Activated CD8-positive, alpha-beta T cell treated with anti-CD3 and anti-CD28 coated beads for 36 hours (primary cell): ENCODE measurements at regions not wholly inside any gene's neighbourhood (a gene's known extent, or its start where the extent isn't known, plus 50 kb on each side); places are given as distances from the start of the nearest gene placed in this dataset.

ENCODE experiments used
- ATAC-seq: fragments of 200-7000 bp; cut with Tn5 transposase; one replicate; pipeline ENCODE4 v1.10.0; 2021; ENCODE audit warnings: mild to moderate bottlenecking, moderate library complexity
- CTCF ChIA-PET: fragments of 350-600 bp; sonication (Branson Sonifier 250); formaldehyde crosslinking; loops from one replicate; lab custom pipeline; 2021; ENCODE audit warnings: antibody characterized with exemption; lab: Charles Lee
- POLR2A ChIA-PET: fragments of 350-600 bp; sonication (Branson Sonifier 250); formaldehyde crosslinking; loops from one replicate; lab custom pipeline; 2021; ENCODE audit warnings: antibody characterized with exemption; lab: Charles Lee
- DNase-seq: peaks from one replicate; pipeline ENCODE4 v3.0.0-alpha.2; 2020
- H3K27ac Mint-ChIP-seq: one replicate; pipeline ENCODE4 v1.8.0; 2021; ENCODE audit warnings: mild to moderate bottlenecking, mixed read lengths
- H3K27me3 Mint-ChIP-seq: one replicate; pipeline ENCODE4 v1.8.0; 2021; ENCODE audit warnings: mixed read lengths
- H3K36me3 Mint-ChIP-seq: one replicate; pipeline ENCODE4 v1.8.0; 2021; ENCODE audit warnings: low read depth, mixed read lengths
- H3K4me1 Mint-ChIP-seq: one replicate; pipeline ENCODE4 v1.8.0; 2021; ENCODE audit warnings: low read depth, mixed read lengths
- H3K4me3 Mint-ChIP-seq: one replicate; pipeline ENCODE4 v1.8.0; 2021; ENCODE audit warnings: mild to moderate bottlenecking, moderate library complexity, mixed read lengths
- H3K9me3 Mint-ChIP-seq: one replicate; pipeline ENCODE4 v1.8.0; 2021; ENCODE audit warnings: mixed read lengths
- intact Hi-C: fragments of 100-400 bp; cut with micrococcal nuclease; formaldehyde crosslinking; loops from one replicate; pipeline ENCODE4 v1.10.0; 2022
- TF ChIP-seq, protein P1 (sequence below): fragments of 200-600 bp; IDR thresholded peaks from one replicate; pipeline ENCODE4 v1.8.0; 2022; ENCODE audit warnings: antibody characterized with exemption, mild to moderate bottlenecking

DNA sequence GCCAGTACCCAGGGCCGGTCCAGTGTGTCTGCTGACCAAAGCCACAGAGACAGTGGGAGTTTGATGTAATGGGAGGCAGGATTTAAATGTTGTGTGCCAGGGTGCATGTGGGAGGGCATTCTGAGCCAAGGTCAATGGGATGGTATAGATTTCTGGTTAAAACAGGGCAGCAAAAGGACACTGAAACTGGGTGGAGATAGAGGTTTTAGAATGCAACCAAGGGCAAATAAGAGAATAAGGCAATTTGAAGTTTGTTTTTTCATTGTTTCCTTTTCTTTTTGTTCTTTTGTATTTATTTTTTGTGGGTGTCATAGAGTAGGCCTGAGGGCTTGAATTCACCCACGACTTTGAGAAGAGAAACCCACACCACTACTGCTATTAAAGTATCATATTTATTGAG is 65.5 kb upstream of the CLINT1 start:
- POLR2A ChIA-PET, result no interaction called here
- Mint-ChIP-seq H3K36me3 (no peaks in the 10 kb centered on the region), H3K27ac (no peak overlapping the region), H3K4me3 (no peak overlapping the region), H3K9me3 (no peaks in the 10 kb centered on the region), H3K4me1 (peaks cover 12% of the 10 kb centered on the region), H3K27me3 (no peaks in the 10 kb centered on the region)
- CTCF ChIA-PET, result interaction anchor here (1.3 to 2.4 kb wide), 2 partner anchors 25 to 35 kb away, joined by 5 to 9 read pairs; no protein-coding TSS in a partner anchor
- intact Hi-C loops, result no loop called here
- DNase-seq (no peak), ATAC-seq (no peak)
- TF ChIP-seq, protein P1, sequence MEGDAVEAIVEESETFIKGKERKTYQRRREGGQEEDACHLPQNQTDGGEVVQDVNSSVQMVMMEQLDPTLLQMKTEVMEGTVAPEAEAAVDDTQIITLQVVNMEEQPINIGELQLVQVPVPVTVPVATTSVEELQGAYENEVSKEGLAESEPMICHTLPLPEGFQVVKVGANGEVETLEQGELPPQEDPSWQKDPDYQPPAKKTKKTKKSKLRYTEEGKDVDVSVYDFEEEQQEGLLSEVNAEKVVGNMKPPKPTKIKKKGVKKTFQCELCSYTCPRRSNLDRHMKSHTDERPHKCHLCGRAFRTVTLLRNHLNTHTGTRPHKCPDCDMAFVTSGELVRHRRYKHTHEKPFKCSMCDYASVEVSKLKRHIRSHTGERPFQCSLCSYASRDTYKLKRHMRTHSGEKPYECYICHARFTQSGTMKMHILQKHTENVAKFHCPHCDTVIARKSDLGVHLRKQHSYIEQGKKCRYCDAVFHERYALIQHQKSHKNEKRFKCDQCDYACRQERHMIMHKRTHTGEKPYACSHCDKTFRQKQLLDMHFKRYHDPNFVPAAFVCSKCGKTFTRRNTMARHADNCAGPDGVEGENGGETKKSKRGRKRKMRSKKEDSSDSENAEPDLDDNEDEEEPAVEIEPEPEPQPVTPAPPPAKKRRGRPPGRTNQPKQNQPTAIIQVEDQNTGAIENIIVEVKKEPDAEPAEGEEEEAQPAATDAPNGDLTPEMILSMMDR, result no peak

DNA sequence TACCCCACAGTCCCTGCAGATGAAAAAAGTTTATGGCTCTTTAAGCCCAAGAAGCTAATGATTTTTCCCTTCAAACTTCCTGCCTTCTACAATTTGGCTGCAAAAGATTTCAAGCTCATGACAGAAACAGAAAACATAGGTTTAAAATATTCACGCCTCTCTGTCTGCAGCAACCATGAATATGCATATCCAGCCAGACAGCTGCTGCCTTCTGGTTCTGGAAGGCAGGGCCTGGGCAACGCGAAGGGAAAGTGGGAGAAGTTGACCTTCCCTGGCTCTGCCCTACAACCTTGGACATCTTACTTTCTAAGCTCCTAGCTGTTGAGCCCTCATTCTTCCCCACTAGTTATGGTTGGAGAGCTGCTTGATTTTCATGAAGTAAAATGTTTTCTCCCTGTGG is 64.8 kb upstream of the CLINT1 start:
- ChIA-PET POLR2A (no interaction called here), CTCF (interaction anchor here (1.0 to 2.4 kb wide), 4 partner anchors 26 to 107 kb away, joined by 4 to 9 read pairs (median 5); no protein-coding TSS in a partner anchor)
- no peak overlapping the region for H3K27ac Mint-ChIP-seq
- H3K4me3 Mint-ChIP-seq, result no peak overlapping the region
- H3K4me1 Mint-ChIP-seq, result peaks cover 20% of the 10 kb centered on the region
- ATAC-seq (no peak), DNase-seq (no peak)
- intact Hi-C loops, result no loop called here
- no peaks in the 10 kb centered on the region for H3K27me3 Mint-ChIP-seq
- TF ChIP-seq, protein P1, result no peak
- H3K36me3 Mint-ChIP-seq, result no peaks in the 10 kb centered on the region
- no peaks in the 10 kb centered on the region for H3K9me3 Mint-ChIP-seq

DNA sequence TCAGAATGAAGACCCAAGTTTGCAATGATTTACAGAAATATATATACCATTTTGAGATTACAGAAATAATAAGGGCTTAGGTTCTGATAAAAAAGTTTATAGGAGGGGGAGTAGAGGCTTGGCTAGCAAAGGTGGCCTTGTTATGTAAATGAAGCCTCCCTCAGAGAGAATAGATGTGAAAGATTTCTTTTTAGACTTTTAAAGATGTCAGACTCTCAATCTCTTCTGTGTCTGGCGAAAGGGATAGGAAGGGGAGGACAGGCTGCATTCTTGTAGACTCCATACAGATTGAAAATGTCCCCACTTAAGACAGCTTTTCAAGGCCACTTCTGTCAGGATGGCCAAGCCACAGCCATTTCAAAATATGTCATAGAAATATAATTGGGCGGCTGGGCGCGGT is 63.1 kb upstream of the CLINT1 start:
- Mint-ChIP-seq H3K27ac (no peak overlapping the region), H3K36me3 (no peaks in the 10 kb centered on the region), H3K4me3 (no peak overlapping the region), H3K27me3 (no peaks in the 10 kb centered on the region), H3K9me3 (no peaks in the 10 kb centered on the region), H3K4me1 (peaks cover 30% of the 10 kb centered on the region)
- DNase-seq, result no peak
- no peak for ATAC-seq
- intact Hi-C loops, result no loop called here
- TF ChIP-seq, protein P1, result no peak
- POLR2A ChIA-PET, result no interaction called here
- CTCF ChIA-PET, result no interaction called here

DNA sequence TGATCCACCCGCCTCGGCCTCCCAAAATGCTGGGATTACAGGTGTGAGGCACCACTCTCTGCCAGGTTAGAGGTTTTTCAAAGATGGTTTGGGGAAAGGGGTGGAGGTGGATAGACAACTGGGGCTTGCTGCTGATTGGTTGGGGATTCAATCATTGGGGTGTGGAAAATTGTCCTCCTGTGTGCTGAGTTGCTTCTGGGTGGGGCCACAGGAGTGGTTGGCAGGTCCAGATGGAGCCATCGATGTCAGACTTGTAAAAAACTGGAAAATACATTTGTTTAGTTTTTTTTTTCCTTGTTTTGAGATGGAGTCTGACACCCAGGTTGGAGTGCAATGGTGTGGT is 61.9 kb upstream of the CLINT1 start:
- POLR2A ChIA-PET, result no interaction called here
- H3K4me3 Mint-ChIP-seq, result no peak overlapping the region
- H3K9me3 Mint-ChIP-seq, result no peaks in the 10 kb centered on the region
- TF ChIP-seq, protein P1, result no peak
- H3K4me1 Mint-ChIP-seq, result peaks cover 30% of the 10 kb centered on the region
- H3K27ac Mint-ChIP-seq, result no peak overlapping the region
- intact Hi-C loops, result no loop called here
- no peak for ATAC-seq
- H3K27me3 Mint-ChIP-seq, result no peaks in the 10 kb centered on the region
- no peaks in the 10 kb centered on the region for H3K36me3 Mint-ChIP-seq
- DNase-seq, result no peak
- CTCF ChIA-PET, result interaction anchor here (0.7 to 5.8 kb wide), 5 partner anchors 101 to 178 kb away, joined by 3 to 24 read pairs (median 3); no protein-coding TSS in a partner anchor

DNA sequence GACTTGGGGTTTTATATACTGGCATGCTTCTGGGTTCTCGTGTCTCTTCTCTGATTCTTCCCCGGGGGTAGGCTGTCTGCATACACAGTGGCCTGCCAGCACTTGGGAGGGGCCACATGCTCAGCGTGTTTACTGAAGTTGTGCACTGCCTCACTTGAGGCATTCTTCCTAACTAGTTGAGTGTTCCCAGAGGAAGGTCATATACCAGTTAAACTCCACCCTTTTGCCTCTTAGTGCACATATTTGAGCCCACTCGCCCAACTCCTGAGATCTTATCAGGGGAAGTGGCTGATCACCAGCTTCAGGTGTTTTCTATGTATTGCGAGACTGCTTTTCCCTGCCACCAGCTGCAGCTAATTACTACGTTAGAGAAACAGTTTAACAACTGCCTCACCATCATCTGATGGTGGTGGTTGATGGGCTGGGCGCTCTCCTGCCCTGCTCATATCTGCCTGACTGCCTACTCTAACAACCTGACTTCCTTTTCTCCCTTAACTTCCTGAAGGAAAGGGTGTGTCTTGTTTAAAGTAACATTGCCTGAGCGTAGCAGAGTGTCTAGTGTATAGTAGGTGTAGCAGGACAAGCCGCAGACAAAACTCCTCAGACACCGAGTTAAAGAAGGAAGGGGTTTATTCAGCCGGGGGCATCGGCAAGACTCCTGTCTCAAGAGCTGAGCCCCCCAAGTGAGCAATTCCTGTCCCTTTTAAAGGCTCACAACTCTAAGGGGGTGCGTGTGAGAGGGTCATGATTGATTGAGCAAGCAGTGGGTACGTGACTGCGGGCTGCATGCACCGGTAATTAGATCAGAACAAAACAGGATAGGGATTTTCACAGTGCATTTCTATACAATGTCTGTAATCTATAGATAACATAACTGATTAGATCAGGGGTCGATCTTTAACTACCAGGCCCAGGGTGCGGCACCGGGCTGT is 60.1 kb upstream of the CLINT1 start:
- TF ChIP-seq, protein P1, result no peak
- Mint-ChIP-seq H3K27me3 (no peaks in the 10 kb centered on the region), H3K9me3 (no peaks in the 10 kb centered on the region), H3K36me3 (no peaks in the 10 kb centered on the region), H3K4me3 (peak overlapping the region; percentile 3), H3K27ac (peak overlapping the region; percentile 22), H3K4me1 (peaks cover 26% of the 10 kb centered on the region)
- ChIA-PET POLR2A (interaction anchor here (0.6 to 1.7 kb wide), 4 partner anchors 20 to 62 kb away, joined by 3 to 4 read pairs (median 4); no protein-coding TSS in a partner anchor), CTCF (interaction anchor here (0.6 to 5.8 kb wide), 21 partner anchors 8 to 843 kb away, joined by 3 to 24 read pairs (median 3); partner anchors contain the start of gene CLINT1)
- DNase-seq, result peak; percentile 21
- intact Hi-C loops, result loop anchor here (5.0 kb wide), 2 partner anchors 62 to 102 kb away; partner anchors contain the start of gene CLINT1
- peak; percentile 54 for ATAC-seq
